ENCODE measurements at regions not wholly inside any gene's neighbourhood (a gene's known extent, or its start where the extent isn't known, plus 50 kb on each side); places are given as distances from the start of the nearest gene placed in this dataset.

- TF ChIP-seq CTCF (conservative IDR thresholded peaks at IDR 0.05; ENCODE audit: low read length) (no peak), EZH2phosphoT487 (IDR thresholded peaks at IDR 0.05; ENCODE audit: borderline replicate concordance, low read depth, low read length) (no peak)
These were observed 394.7 kb downstream of the PPP3CA start for GRCh38 chr4:100952590-100952989.

Measured in OCI-LY7 (cell line).